Hepatocyte (in vitro differentiated cells): ENCODE measurements at regions not wholly inside any gene's neighbourhood (a gene's known extent, or its start where the extent isn't known, plus 50 kb on each side); places are given as distances from the start of the nearest gene placed in this dataset.

ENCODE experiments used
- CTCF ChIP-seq: fragments of 200-600 bp; sonication (generic); IDR thresholded peaks from 2 replicates; pipeline ENCODE4 v1.5.1; 2016; ENCODE audit warnings: antibody characterized with exemption, mild to moderate bottlenecking; ENCODE audit not compliant: poor library complexity
- EZH2 ChIP-seq: fragments of 200-600 bp; sonication (generic); IDR thresholded peaks from 2 replicates; pipeline ENCODE4 v1.6.1; 2016; ENCODE audit warnings: antibody characterized with exemption, mild to moderate bottlenecking, borderline replicate concordance
- EZH2phosphoT487 ChIP-seq: fragments of 200-600 bp; sonication (generic); IDR thresholded peaks from one replicate; pipeline ENCODE4 v1.6.1; 2018; ENCODE audit warnings: antibody characterized with exemption, mild to moderate bottlenecking, low read depth, moderate library complexity; ENCODE audit not compliant: unreplicated experiment, severe bottlenecking

DNA sequence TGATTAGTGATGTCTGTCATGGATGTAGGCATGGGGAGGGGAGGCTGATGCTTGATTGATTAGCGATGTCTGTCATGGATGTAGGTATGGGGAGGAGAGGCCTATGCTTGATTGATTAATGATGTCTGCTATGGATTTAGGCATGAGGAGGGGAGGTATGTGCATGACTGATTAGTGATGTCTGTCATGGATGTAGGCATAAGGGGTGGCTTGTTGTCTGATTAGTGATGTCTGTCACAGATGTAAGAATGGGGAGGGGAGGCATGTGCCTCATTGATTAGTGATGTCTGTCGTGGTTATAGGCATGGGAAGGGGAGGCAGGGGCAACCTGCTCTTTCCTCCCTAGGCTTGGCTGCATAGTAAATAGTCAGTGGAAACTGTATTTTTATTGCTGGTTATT is 409.4 kb downstream of the HAPSTR1 start:
- no peak for TF ChIP-seq CTCF
- TF ChIP-seq EZH2, result no peak
- TF ChIP-seq EZH2phosphoT487, result no peak
